ENCODE measurements at regions not wholly inside any gene's neighbourhood (a gene's known extent, or its start where the extent isn't known, plus 50 kb on each side); places are given as distances from the start of the nearest gene placed in this dataset.

DNA sequence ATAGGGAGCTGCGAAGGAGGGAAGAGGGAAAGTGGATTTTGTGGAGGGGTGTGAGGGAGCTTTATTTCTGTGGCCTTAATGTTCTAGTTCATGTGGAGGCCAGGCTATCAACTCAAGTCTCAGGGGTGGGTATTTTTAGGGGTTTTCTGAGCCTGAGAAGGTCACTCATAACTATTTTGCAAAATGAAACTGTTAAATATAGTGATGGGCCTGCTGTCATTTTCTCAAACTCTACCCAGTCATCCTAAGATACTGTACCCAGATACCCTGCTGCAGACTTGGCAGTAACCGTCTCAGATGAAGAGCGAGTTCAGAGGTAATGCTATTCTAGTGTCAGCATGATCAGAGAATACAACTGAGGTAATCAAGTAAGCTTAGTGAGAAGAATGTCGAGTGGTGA, 545.0 kb upstream of the TBL1XR1 start:
- TF ChIP-seq, protein P1, sequence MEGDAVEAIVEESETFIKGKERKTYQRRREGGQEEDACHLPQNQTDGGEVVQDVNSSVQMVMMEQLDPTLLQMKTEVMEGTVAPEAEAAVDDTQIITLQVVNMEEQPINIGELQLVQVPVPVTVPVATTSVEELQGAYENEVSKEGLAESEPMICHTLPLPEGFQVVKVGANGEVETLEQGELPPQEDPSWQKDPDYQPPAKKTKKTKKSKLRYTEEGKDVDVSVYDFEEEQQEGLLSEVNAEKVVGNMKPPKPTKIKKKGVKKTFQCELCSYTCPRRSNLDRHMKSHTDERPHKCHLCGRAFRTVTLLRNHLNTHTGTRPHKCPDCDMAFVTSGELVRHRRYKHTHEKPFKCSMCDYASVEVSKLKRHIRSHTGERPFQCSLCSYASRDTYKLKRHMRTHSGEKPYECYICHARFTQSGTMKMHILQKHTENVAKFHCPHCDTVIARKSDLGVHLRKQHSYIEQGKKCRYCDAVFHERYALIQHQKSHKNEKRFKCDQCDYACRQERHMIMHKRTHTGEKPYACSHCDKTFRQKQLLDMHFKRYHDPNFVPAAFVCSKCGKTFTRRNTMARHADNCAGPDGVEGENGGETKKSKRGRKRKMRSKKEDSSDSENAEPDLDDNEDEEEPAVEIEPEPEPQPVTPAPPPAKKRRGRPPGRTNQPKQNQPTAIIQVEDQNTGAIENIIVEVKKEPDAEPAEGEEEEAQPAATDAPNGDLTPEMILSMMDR (IDR thresholded peaks at IDR 0.05), result no peak
- no peak for TF ChIP-seq POLR2A (IDR thresholded peaks at IDR 0.05)
- no peak for TF ChIP-seq POLR2AphosphoS5 (IDR thresholded peaks at IDR 0.05)

All from breast epithelium (tissue), 3 donors.